H4 (cell line): ENCODE measurements at regions not wholly inside any gene's neighbourhood (a gene's known extent, or its start where the extent isn't known, plus 50 kb on each side); places are given as distances from the start of the nearest gene placed in this dataset.
"Not testable (repeated sequence)": the region's sequence is repeated elsewhere in the genome, so short reads cannot be mapped to it uniquely, and the experiment has no call there.

Source experiments
- DNase-seq: peaks from one replicate; pipeline ENCODE4 v3.0.0-alpha.2; 2015; ENCODE audit warnings: low spot score

DNA sequence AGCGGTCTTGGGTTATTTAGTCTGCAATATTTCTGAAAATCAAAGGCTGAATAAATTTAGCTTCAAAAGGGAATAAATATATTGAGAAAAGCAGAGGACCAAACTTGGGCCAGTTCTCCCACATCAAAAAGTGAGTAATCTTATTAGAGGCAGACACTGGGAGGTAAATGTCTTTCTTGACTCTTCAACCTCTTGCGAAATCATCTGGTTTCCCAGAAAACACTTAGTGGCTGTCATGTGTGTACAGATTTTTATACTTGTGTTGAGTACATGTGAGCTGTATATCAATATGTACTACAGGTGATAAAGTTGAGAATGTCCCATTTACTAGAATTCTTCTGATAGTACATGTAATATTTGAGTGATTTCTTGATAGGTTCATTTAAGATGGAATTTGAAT, 454.9 kb downstream of the PRR16 start:
- no peak for DNase-seq

DNA sequence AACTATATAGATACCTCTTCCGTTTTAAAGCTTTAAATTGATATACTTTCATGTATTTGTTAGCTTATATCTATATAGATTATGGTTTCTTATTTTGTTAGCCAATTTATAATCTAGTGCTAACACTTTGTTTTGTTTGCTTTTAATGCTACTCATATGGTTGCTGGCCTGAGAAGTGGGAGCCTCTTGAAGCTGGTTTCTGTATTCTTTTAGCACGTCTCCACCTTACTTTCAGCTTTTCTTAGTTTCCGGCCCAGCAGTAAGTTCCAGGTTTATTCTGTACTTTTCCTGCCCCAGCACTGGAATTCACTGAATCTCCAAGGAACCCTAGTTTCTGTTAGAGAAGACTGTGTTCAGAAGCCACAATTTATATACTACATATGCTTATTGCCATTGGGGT, 458.9 kb downstream of the PRR16 start:
- no peak for DNase-seq

DNA sequence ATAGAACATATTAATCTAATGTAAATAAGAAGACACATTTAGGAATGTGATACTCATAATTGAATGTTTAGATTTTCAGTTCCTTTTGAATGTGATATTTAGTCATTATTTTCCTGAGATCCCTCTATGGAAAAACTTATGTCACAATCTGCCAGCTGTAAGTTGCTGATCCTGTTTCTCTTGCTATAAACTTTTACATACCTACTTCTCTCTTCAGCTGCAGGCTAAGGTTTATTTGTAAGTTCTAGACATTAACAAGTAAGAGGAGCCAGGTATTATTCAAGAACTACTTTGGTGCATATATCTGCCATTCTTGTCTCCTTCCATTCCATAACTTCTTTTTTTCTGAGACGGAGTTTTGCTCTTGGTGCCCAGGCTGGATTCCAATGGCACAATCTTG, 462.4 kb downstream of the PRR16 start:
- DNase-seq, result no peak

DNA sequence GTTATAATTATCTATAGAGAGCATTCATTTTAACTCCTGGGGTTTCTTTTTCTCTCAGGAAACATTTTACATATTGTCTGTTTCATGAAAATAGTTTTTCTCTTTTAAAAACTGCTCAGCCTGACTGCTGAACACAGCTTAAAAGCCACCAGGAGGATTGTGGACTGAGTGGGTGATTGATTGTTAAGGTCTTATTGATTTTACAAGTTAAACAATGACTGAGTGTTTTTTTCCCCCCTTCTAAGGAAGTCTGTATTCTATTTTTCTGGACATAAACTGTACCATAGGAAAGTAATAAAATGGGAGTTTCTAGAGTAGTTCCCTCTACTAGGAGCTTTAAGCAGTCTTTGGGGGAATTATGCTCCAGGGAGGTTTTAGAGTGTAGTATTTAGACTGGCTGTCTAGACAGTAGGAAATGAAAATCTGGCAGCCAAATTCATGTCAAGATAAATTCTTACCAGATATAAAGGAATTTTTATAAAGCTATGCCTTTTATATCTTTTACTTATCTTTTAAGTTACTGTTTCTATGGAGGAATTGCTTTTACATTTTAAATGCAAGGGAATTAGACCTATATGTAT, 463.9 kb downstream of the PRR16 start:
- no peak for DNase-seq

DNA sequence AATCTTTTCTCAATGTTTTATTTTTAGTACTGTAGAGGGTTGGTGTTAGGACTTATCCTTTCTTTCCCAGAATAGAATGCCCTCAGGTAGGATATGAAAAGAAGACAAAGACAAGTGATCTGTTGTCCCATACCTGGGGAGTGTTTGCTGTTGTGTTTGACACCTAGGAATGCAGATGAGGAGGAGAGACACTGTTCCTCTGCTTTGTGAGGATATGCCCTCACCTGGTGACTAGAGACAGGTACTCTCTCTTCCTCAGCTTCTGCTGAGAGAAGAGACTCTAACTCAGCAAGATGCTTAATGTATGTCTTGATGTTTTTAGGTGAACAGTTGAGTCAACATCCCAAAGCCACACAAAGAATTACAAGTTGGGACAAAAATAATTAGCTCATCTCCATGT, 468.4 kb downstream of the PRR16 start:
- DNase-seq, result no peak

DNA sequence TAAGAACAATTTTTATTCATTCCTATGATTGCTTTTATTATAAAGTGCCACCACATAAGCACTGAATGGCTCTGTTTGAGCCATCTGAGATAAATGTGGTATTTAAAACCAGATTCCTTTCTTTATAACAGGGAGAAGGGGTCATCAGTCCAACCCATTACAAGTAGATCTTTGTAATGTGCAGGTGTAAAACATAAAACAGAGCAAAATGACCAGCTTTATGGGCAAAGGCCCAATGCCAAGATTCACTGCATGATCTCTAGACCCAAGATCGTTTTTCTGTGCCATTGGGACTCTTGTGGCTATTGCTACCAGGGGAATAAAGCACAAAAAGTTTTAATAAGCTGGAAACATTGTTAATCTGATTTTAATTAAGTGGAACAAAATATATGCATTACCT, 469.9 kb downstream of the PRR16 start:
- DNase-seq, result no peak

DNA sequence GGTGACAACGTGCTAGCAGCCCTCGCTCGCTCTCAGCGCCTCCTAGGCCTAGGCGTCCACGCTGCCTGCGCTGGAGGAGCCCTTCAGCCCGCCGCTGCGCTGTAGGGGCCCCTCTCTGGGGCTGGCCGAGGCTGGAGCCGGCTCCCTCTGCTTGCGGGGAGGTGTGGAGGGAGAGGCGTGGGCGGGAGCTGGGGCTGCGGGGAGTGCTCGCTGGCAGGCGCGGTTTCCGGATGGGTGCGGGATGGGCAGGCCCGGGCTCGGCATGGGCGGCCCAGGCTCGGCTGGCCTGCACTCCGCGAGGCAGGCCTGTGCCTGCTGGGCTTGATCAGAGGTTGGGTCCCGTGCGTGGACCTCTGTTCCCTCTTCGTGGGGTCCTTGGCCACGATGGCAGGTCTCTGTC, 472.6 kb downstream of the PRR16 start:
- no peak for DNase-seq

DNA sequence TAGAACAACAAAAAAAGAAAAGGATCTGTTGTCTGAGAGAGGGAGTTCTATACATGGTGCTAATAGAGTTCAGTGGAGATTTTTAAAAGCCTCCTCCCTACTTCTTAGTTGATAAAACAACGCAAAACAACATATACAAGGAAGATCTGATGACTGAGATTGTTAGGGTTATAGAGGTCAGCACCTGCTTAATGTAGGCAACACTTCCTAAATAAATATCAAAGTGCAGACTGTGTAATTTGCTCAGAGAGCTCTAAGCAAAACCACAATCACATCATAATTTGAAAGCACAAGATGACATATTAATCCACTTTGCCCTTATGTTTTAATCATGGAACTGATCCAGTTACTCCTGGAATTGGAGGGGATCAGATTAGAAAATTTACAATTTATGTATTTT, 474.5 kb downstream of the PRR16 start:
- DNase-seq, result no peak

DNA sequence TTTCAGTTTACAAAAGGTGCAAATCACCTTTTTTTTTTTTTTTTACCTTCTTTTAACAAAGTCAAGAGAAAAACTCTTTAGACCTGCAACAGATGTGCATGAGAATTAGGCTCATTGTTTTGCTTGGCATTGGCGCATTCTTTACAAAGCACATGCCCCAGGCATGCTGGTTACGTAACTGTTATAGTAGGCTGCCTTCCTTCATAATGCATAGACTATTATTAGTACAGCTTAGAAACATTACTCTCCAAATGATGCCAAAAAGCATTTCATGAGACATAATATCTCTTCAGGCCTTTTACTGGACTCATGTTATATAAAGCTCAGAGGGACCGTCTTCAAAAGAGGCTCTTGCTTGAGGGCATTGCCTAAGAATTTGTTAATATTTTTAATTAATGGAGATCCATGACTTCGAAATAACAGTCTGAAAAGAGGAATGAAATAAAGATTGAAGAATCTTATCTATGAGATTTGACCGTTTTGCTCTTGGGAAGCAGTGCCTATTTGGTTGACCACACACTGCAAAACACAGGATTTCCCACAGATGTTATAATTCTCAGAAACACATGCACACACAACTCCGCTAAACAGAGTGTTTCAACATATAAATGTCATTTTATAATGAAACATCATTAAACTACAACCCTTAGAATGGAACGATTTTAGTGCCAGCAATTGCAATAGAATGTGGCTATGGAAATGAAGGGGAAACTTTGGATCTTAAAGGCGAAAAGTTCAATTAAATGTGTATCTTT, 478.7 kb downstream of the PRR16 start:
- DNase-seq, result no peak

DNA sequence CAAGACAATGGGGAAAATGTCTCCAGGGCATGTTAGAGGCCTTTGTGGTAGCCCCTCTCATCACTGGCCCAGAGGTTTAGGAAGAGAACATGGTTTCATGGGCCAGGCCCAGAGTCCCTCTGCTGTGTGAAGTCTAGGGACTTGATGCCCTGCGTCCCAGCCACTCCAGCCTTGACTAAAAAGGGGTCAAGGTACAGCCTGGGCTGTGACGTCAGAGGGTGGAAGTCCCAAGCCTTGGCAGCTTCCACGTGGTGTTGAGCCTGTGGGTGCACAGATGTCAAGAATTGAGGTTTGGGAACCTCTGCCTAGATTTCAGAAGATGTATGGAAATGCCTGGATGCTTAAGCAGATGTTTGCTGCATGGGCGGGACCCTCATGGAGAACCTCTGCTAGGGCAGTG, 485.5 kb downstream of the PRR16 start:
- not testable (repeated sequence) for DNase-seq

DNA sequence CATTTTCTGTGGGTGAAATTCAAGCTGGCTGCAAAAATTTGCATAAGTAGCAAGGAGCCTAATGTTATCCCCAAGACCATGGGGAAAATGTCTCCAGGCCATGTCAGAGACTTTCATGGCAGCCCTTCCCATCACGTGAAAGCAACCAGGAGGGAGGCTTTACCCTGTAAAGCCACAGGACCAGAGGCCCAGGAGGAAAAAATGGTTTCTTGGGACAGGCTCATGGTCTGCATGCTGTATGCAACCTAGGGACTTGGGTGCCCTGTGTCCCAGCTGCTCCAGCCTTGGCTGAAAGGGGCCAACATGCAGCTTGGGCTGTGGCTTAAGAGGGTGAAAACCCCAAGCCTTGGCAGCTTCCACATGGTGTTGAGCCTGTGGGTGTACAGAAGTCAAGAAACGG, 489.3 kb downstream of the PRR16 start:
- not testable (repeated sequence) for DNase-seq

DNA sequence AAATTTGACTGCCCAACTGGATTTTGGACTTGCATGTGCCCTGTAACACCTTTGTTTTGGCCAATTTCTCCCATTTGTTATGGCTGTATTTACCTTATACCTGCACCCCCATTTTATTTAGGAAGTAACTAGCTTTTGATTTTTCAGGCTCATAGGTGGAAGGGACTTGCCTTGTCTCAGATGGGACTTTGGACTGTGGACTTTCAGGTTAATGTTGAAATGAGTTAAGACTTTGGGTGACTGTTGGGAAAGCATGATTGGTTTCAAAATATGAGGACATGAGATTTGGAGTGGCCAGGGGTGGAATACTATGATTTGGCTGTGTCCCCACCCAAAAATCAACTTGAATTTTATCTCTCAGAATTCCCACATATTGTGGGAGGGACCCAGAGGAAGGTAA, 490.2 kb downstream of the PRR16 start:
- DNase-seq, result no peak

DNA sequence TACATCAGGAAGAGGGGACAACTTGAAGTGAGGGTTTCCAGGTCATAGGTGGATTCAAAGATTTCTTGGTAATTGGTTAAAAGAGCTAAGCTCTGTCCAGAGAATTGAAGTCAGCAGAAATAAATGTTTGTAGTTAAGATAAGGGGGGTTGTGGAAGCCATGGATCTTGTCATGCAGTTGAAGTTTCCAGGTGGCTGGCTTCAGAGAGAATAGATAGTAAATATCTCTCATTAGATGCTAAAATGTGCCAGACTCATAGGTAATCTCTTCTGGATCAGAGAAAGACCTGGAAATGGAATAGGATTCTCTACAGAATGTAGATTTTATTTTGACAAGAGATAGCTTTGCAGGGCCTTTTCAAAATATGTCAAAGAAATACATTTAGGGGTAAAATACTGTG, 491.7 kb downstream of the PRR16 start:
- no peak for DNase-seq

DNA sequence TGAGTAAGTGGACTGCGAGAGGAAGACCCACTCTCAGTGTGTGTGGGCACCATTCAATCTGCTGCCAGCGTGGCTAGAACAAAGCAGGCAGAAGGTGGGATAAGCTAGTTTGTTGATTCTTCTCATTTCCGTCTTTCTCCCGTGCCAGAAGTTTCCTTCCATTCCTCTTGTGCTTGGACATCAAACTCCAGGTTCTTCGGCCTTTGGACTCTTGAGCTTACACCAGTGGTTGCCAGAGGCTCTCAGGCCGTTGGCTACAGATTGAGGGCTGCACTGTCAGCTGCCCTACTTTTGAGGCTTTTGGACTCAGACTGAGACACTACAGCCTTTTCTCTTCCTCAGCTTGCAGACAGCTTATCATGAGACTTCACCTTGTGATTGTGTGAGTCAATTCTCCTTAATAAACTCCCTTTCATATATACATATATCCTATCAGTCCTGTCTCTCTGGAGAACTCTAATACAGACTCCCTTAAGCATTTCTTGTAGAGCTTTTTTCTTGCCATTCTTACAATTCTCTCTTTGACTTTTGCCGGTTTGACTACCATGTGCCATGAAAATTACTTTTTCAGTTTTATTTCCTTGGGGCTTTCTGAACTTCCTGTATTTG, 494.9 kb downstream of the PRR16 start:
- no peak for DNase-seq

DNA sequence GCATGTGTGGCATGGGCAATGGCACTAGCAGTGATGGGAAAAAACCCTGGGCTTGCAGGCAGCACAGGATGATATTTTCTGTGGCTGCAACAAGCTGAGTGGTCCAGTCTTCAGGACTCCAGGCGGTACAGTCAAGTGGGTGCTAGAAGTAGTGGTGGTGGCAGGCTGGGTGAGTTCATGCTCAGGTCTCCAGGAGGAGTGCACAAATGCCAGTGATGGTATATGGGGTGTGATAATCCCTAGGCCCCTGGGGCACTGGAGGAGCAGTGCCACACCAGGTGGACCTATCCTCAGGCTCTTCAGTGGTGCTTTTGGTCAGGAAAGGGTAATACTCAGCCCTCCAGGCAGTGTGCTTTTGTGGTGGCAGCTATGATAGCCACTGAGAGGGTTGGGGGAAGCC, 496.4 kb downstream of the PRR16 start:
- DNase-seq, result no peak

DNA sequence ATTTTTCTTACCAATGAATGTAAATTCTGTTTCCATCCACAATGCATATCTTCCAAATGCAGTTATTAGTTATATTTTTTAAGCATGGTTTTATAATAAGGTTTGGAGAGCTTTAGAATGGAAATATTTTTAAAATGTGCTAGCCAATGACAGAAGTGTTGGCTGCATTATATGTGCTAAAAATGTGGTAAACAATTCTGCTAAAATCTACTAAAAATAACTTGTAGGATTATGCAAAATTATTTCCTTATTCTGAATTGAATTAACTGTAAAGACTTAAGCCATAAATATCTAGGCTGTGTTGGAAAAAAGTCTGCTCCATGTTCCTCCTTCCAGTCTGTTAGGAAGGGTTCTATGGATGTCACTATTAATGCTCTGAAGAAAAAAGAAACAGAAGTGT, 503.3 kb downstream of the PRR16 start:
- no peak for DNase-seq

DNA sequence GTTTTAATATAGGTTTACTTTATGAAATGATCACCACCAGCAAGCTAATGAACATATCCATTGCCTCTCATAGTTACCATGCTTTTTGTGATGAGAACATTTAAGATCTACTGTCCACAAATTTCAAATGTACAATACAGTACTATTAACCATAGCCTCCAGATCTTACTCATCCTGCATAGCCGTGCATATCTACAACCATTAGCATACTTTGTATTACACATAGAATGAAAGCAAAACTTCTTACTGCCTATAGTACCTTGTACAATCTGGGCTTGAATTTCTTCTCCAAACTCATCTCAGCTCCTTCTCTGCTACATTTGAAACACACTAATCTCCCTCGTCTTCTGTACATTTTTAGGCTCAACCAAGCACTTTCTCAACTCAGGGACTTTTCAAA, 510.6 kb downstream of the PRR16 start:
- DNase-seq, result no peak

DNA sequence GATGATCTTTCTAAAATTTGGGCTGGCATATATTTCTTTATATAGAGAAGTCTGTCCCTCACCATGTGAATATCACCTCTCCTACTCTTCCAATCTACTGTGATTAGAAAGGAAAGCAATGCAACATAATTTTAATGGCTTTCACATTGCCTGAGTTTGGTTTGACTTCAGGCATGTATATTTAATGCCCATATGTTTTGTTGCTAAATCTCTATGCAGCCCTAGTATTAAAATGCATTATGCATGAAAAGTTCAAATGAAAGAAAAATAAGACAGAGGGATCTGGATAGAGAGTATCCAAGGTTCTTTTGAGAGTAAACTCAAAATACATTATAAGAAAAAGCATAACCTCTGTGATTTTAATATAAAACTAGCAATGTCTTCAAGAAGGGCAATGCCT, 518.3 kb downstream of the PRR16 start:
- no peak for DNase-seq

DNA sequence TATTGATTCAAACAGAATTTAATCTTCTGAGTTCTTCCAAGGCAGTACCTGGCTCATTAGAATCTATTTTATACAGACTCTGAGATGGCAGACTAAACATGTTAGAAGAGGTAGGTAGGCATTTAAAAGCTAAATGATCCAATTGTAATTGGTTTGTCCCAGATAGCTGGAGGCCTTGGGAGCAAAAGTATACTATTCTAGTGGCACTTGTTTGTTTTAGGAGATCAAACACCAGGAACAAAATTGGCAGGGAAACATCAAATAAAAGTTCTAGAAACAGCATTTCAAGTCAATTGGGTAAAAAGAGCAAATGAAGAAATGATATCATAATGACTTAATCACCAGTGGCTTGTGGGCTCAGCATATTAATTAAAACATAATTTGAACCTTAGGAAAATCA, 521.4 kb downstream of the PRR16 start:
- no peak for DNase-seq

DNA sequence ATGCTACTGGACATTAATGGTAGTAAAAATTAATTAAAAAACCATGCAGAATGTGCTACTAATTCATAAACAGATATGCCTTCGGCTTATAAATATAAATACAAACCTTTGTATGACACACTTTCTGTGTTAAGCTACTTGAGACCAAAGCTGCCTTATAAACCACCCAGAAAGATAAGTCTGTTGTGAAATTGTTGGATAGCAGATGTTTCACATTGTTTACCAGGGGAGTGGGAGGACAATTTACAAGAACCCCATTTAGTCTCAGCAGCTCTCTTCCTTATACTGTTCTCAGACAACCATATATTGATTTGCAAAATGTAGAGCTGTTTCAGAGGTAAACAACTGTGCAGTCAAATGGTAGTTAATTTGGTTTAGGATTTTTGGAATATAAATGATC, 524.4 kb downstream of the PRR16 start:
- no peak for DNase-seq

DNA sequence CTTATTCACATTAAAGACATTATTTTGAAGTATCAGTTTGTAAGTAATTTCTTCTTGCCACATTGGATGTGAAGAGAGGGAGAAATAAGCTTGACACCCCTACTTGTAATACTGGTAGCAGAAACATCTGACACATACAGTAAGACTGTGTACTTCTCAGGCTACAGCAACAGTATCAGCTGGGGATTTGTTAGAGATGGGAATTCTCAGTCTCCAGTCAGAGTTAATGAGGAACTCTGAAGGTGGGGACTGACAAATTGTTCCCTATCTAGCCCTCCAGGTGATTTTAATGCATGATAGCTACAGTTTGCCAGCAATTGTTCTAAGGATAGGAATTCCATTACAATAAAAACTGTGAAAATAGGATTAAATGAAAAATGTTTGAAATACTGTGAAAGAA, 524.8 kb downstream of the PRR16 start:
- no peak for DNase-seq

DNA sequence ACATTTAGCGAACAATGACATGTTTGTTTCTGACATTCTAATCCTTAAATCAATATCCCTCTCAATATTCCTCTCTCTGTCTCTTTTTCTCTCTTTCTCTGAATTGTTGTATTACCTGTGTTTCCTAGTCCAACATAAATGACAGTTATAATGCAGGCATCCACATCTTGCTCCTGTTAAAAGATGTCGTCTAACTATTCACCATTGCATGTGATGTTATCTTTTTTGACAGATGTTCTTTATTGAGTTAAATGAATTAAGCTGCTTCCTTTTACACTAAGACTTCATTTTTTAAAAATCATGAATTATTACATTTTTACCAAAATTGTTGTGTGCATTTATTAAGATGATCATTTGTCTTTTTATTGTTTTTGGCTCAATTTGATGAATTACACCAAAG, 527.5 kb downstream of the PRR16 start:
- DNase-seq, result no peak

DNA sequence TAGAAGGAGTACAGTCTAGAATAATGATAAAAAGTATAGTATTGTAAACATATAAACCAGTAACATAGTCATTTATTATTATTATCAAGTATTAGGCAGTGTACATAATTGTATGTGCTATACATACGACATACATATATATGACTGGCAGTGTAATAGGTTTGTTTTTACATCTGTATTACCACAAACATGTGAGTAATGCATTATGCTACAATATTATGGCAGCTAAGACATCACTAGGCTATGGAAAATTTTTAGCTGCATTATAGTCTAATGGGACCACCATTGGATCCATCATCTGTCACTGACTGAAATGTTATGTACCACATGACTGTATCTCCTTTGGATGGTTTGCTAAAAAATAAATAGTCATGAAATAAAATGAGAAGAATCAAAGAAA, 530.0 kb downstream of the PRR16 start:
- DNase-seq, result no peak

DNA sequence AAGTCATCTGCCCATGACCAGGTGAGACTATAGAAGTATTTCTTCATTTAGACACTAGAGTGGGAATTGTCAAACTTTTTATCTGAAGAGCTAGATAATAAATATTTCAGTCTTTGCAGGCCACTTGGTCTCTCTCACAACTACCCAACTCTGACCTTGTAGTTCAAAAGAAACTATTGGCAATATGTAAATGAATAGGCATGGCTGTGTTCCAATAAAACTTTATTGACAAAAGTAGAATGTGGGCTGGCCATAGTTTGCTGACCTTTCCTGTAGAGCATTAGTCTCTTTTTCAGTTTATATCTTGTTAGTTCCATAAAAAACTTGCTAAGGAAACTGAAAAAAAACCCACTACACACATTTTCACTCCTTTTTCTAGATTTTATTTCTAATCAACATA, 535.5 kb downstream of the PRR16 start:
- DNase-seq, result no peak
